ENCODE measurements at regions not wholly inside any gene's neighbourhood (a gene's known extent, or its start where the extent isn't known, plus 50 kb on each side); places are given as distances from the start of the nearest gene placed in this dataset.

GRCh38 chr14:44369401-44370123, 137.5 kb downstream of the FSCB start:
- DNase-seq (ENCODE audit: low read depth in 1 of 2, low spot score in 1 of 2) (no peak), ATAC-seq (no peak), FAIRE-seq (no peak)
- CTCF ChIA-PET, result no interaction called here
- H3K4me3 ChIP-seq, result no peak overlapping the region
- POLR2A ChIA-PET, result no interaction called here
- H3K9me3 ChIP-seq, result no peaks in the 10 kb centered on the region
- H3K4me1 ChIP-seq, result no peaks in the 10 kb centered on the region
- no peak overlapping the region for H3K4me2 ChIP-seq
- TF ChIP-seq HOXB13 (CRISPR knock-in tag; IDR thresholded peaks at IDR 0.05; ENCODE audit: low read depth) (no peak), MYC (IDR thresholded peaks at IDR 0.05; ENCODE audit: borderline replicate concordance, low read length) (no peak), EP300 (IDR thresholded peaks at IDR 0.05) (no peak), E2F6 (IDR thresholded peaks at IDR 0.05; ENCODE audit: borderline replicate concordance, low read depth) (no peak), REST (IDR thresholded peaks at IDR 0.05) (no peak), KDM5A (IDR thresholded peaks at IDR 0.05) (no peak), ZC3H11A (IDR thresholded peaks at IDR 0.05) (no peak), RFX5 (IDR thresholded peaks at IDR 0.05) (no peak), TFCP2L1 (CRISPR knock-in tag; IDR thresholded peaks at IDR 0.05) (no peak), HES2 (IDR thresholded peaks at IDR 0.05) (no peak), EHF (CRISPR knock-in tag; IDR thresholded peaks at IDR 0.05) (no peak)
- TF ChIP-seq, protein P1, sequence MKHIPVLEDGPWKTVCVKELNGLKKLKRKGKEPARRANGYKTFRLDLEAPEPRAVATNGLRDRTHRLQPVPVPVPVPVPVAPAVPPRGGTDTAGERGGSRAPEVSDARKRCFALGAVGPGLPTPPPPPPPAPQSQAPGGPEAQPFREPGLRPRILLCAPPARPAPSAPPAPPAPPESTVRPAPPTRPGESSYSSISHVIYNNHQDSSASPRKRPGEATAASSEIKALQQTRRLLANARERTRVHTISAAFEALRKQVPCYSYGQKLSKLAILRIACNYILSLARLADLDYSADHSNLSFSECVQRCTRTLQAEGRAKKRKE (CRISPR knock-in tag; IDR thresholded peaks at IDR 0.05; ENCODE audit: low read depth), result no peak
- TF ChIP-seq, protein P2, sequence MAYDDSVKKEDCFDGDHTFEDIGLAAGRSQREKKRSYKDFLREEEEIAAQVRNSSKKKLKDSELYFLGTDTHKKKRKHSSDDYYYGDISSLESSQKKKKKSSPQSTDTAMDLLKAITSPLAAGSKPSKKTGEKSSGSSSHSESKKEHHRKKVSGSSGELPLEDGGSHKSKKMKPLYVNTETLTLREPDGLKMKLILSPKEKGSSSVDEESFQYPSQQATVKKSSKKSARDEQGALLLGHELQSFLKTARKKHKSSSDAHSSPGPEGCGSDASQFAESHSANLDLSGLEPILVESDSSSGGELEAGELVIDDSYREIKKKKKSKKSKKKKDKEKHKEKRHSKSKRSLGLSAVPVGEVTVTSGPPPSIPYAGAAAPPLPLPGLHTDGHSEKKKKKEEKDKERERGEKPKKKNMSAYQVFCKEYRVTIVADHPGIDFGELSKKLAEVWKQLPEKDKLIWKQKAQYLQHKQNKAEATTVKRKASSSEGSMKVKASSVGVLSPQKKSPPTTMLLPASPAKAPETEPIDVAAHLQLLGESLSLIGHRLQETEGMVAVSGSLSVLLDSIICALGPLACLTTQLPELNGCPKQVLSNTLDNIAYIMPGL (CRISPR knock-in tag; IDR thresholded peaks at IDR 0.05; ENCODE audit: borderline replicate concordance), result no peak
- H3K27ac ChIP-seq, result no peak overlapping the region

DNA sequence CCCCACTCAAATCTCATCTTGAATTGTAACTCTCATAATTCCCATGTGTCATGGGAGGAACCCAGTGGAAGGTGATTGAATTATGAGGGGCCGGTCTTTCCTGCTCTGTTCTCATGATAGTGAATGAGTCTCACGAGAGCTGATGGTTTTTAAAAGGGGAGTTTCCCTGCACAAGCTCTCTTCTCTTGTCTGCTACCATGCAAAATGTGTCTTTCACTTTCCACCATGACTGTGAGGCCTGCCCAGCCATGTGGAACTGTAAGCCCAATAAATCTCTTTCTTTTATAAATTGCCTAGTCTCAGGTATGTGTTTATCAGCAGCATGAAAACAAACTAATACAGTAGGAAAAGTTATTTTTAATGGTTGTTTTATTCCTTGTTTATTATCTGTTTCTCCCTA, 146.0 kb downstream of the FSCB start:
- no peak overlapping the region for H3K4me2 ChIP-seq
- 34% methylated on average over 2 of the region's 2 CpGs for WGBS (ENCODE audit: missing lambda C conversion rate)
- H3K9me3 ChIP-seq, result no peaks in the 10 kb centered on the region
- no peak for DNase-seq (ENCODE audit: low read depth in 1 of 2, low spot score in 1 of 2)
- no peak for FAIRE-seq
- ChIA-PET POLR2A (no interaction called here), CTCF (no interaction called here)
- no peak for ATAC-seq
- no peak overlapping the region for H3K4me3 ChIP-seq
- no peak overlapping the region for H3K27ac ChIP-seq
- no peaks in the 10 kb centered on the region for H3K4me1 ChIP-seq
- TF ChIP-seq MYC (IDR thresholded peaks at IDR 0.05; ENCODE audit: borderline replicate concordance, low read length) (no peak), RAD21 (conservative IDR thresholded peaks at IDR 0.05 in 1 of 2, IDR thresholded peaks at IDR 0.05 in 1 of 2) (no peak), GATA3 (IDR thresholded peaks at IDR 0.05; ENCODE audit: borderline replicate concordance) (no peak), ZFP36 (IDR thresholded peaks at IDR 0.05; ENCODE audit: borderline replicate concordance, partially characterized antibody) (no peak), CEBPB (IDR thresholded peaks at IDR 0.05) (no peak), HEYL (CRISPR knock-in tag; IDR thresholded peaks at IDR 0.05) (no peak), ZNF302 (CRISPR knock-in tag; IDR thresholded peaks at IDR 0.05) (no peak), ZSCAN20 (CRISPR knock-in tag; IDR thresholded peaks at IDR 0.05) (no peak), NR3C1 (IDR thresholded peaks at IDR 0.05) (no peak), RNF2 (IDR thresholded peaks at IDR 0.05; ENCODE audit: borderline replicate concordance, low read depth) (no peak), EHMT2 (IDR thresholded peaks at IDR 0.05; ENCODE audit: low read depth) (no peak), RCOR1 (IDR thresholded peaks at IDR 0.05; ENCODE audit: low read depth, low read length) (no peak)
- TF ChIP-seq, protein P3, sequence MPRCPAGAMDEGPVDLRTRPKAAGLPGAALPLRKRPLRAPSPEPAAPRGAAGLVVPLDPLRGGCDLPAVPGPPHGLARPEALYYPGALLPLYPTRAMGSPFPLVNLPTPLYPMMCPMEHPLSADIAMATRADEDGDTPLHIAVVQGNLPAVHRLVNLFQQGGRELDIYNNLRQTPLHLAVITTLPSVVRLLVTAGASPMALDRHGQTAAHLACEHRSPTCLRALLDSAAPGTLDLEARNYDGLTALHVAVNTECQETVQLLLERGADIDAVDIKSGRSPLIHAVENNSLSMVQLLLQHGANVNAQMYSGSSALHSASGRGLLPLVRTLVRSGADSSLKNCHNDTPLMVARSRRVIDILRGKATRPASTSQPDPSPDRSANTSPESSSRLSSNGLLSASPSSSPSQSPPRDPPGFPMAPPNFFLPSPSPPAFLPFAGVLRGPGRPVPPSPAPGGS (IDR thresholded peaks at IDR 0.05), result no peak
- TF ChIP-seq, protein P2 (CRISPR knock-in tag; IDR thresholded peaks at IDR 0.05; ENCODE audit: borderline replicate concordance), result no peak
- TF ChIP-seq, protein P1 (CRISPR knock-in tag; IDR thresholded peaks at IDR 0.05; ENCODE audit: low read depth), result no peak
